ENCODE measurements at regions not wholly inside any gene's neighbourhood (a gene's known extent, or its start where the extent isn't known, plus 50 kb on each side); places are given as distances from the start of the nearest gene placed in this dataset.
A peak's percentile ranks its signal among the peaks of the same experiment; 100 is the strongest.
"Not testable (repeated sequence)": the region's sequence is repeated elsewhere in the genome, so short reads cannot be mapped to it uniquely, and the experiment has no call there.

DNA sequence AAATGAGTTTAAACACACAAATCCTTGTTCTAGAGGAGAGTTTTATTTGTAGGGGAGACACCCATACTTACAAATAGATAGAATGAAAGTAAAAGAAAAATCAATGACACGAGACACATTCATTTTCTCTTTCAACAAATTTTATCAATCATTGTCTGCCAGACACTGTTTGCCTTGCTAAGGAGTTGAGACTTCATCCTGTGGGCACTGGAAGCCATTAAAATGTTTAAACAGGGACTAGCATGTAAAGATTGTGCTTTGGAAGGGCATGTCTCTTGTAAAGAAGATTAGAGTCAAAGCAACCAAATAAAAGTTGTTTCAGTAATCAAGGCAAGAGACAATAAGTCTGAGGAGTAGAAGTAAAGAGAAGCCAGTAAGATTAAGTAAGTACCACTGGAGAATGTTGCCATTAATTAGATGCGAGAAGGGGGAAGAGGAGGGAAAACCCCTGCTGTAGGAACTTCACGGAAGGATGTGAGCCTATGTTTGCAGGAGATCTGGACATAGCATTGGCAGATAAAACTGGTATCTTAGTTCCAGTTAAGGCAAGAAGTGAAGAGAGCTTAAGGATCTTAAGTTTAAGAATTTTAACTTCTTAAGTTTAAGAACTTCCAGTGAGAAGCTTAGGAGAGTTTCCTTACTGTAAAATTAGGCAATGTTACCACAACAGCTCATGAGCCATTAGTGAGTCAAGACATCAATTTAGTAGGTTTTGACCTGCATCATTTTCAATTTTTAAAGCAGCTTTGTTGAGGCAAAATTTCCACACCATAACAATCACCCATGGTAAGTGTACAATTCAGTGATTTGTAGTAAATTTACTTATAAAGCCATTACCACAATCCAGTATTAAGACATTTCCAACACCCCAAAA lies 117.0 kb upstream of the UST start:
- TF ChIP-seq, protein P1, sequence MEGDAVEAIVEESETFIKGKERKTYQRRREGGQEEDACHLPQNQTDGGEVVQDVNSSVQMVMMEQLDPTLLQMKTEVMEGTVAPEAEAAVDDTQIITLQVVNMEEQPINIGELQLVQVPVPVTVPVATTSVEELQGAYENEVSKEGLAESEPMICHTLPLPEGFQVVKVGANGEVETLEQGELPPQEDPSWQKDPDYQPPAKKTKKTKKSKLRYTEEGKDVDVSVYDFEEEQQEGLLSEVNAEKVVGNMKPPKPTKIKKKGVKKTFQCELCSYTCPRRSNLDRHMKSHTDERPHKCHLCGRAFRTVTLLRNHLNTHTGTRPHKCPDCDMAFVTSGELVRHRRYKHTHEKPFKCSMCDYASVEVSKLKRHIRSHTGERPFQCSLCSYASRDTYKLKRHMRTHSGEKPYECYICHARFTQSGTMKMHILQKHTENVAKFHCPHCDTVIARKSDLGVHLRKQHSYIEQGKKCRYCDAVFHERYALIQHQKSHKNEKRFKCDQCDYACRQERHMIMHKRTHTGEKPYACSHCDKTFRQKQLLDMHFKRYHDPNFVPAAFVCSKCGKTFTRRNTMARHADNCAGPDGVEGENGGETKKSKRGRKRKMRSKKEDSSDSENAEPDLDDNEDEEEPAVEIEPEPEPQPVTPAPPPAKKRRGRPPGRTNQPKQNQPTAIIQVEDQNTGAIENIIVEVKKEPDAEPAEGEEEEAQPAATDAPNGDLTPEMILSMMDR (IDR thresholded peaks at IDR 0.05) = no peak
- ATAC-seq = no peak
- Histone ChIP-seq H3K4me3 (no peak overlapping the region), H3K27me3 (no peaks in the 10 kb centered on the region), H3K27ac (no peak overlapping the region), H3K4me1 (peaks cover 0 to 20% (median 0%) of the 10 kb centered on the region in 9 donors), H3K9me3 (no peaks in the 10 kb centered on the region), H3K36me3 (no peaks in the 10 kb centered on the region)
- intact Hi-C loops (cut with DNase I) = no loop called here
- WGBS, 2 donors = 76 to 79% methylated on average over 3 of the region's 3 CpGs
- DNase-seq = no peak

DNA sequence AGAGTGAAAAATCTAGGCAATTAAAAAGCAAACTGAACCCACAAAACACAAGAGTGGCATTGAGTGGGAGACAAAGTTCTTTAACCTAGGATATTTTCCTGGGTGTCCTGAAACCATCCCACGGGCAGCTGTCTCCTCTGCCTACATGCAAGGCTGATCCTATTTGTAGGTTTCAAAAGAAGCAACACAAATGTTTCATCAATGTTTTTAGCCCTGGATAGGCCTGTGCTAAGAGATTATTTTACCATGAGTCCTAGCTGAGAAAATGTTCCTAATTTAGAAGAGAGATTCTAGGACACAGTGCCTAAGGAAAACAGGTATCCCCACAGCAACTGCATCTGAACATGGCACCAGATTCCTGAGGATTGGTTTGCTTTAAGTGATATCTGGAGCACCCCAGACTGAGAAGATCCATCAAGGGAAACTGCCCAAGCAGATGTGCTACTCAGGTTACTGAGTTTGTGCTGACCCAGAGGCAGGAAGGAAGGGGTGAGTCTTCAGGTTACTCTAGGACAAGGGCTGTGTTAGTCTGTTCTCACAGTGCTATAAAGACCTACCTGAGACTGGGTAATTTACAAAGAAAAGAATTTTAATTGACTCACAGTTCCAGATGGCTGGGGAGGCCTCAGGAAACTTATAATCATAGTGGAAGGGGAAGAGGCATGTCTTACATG lies 111.6 kb upstream of the UST start:
- no peaks in the 10 kb centered on the region for H3K36me3 ChIP-seq
- no peaks in the 10 kb centered on the region for H3K9me3 ChIP-seq
- H3K27me3 ChIP-seq = no peaks in the 10 kb centered on the region
- H3K4me1 ChIP-seq = peaks cover 0 to 3% (median 0%) of the 10 kb centered on the region in 9 donors
- no peak overlapping the region for H3K27ac ChIP-seq
- H3K4me3 ChIP-seq = no peak overlapping the region
- 97 to 98% methylated on average over 1 of the region's 1 CpG for WGBS, 2 donors
- intact Hi-C loops (cut with DNase I) = no loop called here
- DNase-seq (no peak), ATAC-seq (no peak)
- TF ChIP-seq, protein P1 (IDR thresholded peaks at IDR 0.05) = no peak

DNA sequence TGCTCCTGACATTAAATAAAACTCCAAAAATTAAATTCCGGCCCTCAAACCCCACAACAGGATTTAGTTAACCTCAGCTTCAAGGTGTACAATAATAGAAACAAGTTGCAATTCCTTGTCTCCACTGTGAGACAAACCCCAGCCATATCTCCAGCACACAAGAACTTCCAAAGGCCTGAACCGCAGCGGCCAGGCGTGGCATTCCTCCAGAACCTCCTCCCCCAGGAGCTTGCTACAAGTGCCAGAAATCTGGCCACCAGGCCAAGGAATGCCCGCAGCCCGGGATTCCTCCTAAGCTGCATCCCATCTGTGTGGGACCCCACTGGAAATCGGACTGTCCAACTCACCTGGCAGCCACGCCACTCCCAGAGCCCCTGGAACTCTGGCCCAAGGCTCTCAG lies 105.0 kb upstream of the UST start:
- ATAC-seq; H3K4me3 ChIP-seq; intact Hi-C loops (cut with DNase I); H3K27ac ChIP-seq; H3K9me3 ChIP-seq; H3K4me1 ChIP-seq; H3K27me3 ChIP-seq; H3K36me3 ChIP-seq: not testable (repeated sequence)
- peak; percentile 5 to 45 for DNase-seq
- WGBS, 2 donors = 67 to 69% methylated on average over 8 of the region's 8 CpGs

DNA sequence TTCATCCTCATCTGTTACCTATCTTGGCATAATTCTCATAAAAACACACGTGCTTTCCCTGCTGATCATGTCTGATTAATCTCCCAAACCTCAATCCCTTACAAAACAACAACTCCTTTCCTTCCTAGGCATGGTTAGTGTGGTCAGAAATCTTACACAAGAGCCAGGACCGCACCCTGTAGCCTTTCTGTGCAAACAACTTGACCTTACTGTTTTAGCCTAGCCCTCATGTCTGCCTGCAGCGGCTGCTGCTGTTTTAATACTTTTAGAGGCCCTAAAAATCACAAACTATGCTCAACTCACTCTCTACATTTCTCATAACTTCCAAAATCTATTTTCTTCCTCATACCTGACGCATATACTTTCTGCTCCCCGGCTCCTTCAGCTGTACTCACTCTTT lies 103.6 kb upstream of the UST start:
- 79 to 81% methylated on average over 3 of the region's 5 CpGs for WGBS, 2 donors
- intact Hi-C loops (cut with DNase I); ATAC-seq; H3K27me3 ChIP-seq; H3K36me3 ChIP-seq; H3K9me3 ChIP-seq; H3K4me1 ChIP-seq; H3K4me3 ChIP-seq; H3K27ac ChIP-seq; DNase-seq: not testable (repeated sequence)

DNA sequence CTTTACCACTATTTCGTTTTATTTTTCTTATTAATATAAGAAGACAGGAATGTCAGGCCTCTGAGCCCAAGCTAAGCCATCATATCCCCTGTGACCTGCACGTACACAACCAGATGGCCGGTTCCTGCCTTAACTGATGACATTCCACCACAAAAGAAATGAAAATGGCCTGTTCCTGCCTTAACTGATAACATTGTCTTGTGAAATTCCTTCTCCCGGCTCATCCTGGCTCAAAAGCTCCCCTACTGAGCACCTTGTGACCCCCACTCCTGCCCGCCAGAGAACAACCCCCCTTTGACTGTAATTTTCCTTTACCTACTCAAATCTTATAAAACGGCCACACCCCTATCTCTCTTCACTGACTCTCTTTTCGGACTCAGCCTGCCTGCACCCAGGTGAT lies 101.8 kb upstream of the UST start:
- H3K4me3 ChIP-seq; H3K36me3 ChIP-seq; H3K27ac ChIP-seq; H3K9me3 ChIP-seq; ATAC-seq; intact Hi-C loops (cut with DNase I); DNase-seq; H3K27me3 ChIP-seq: not testable (repeated sequence)
- H3K4me1 ChIP-seq = peaks cover 0 to 10% (median 0%) of the 10 kb centered on the region in 9 donors
- WGBS, 2 donors = 58 to 61% methylated on average over 7 of the region's 7 CpGs

Data from heart right ventricle (tissue), 16 donors.